K562 (cell line): ENCODE measurements at regions not wholly inside any gene's neighbourhood (a gene's known extent, or its start where the extent isn't known, plus 50 kb on each side); places are given as distances from the start of the nearest gene placed in this dataset.

Source experiments
- ATAC-seq: fragments of 200-7000 bp; cut with Tn5 transposase; 3 replicates; pipeline ENCODE4 v1.9.1; 2020; ENCODE audit warnings: moderate library complexity
- BruUV-seq: library from RNA; stranded (reverse); fragments of 400-500 nt; replicated peaks from 2 replicates; lab custom pipeline; 2021; lab: Mats Ljungman, UMichigan
- CTCF ChIA-PET: fragments of 300-600 bp; formaldehyde crosslinking; extraction: SDS; loops from one replicate; lab custom pipeline; 2021; ENCODE audit warnings: low intra/inter-chr PET ratio; lab: Yijun Ruan, JAX
- POLR2A ChIA-PET: fragments of 300-600, 350-650 bp; sonication (Branson Sonifier 250); formaldehyde crosslinking; extraction: SDS; loops from one replicate; lab custom pipeline; 2021; ENCODE audit warnings: antibody characterized with exemption, inconsistent platforms; lab: Yijun Ruan, JAX
- DNase-seq, 4 experiments: peaks; one replicate each; pipeline versions ENCODE4 v3.0.0 to v3.0.0-alpha.2; 2011 to 2018; ENCODE audit warnings: low spot score in 3 of 4, mixed read lengths in 3 of 4; ENCODE audit errors: extremely low read depth in 1 of 4
- FAIRE-seq: peaks from 2 replicates; lab custom pipeline; 2011; peaks lifted over from hg19 to GRCh38; lab: Jason Lieb, UNC
- H2AFZ ChIP-seq: 2 replicates; pipeline ENCODE4 v1.6.0; 2011; ENCODE audit warnings: low read depth, low read length, control low read depth, inconsistent platforms
- H3K27ac ChIP-seq: fragments of 200-600 bp; 3 replicates; pipeline ENCODE4 v1.8.0; 2011; ENCODE audit warnings: low read depth, mild to moderate bottlenecking, control low read depth, inconsistent platforms, low read length, moderate library complexity, mixed read lengths; ENCODE audit errors: extremely low read depth
- H3K27me3 ChIP-seq, 2 experiments: fragments of 300-600 bp in 1 of 2; 2 replicates in 1 of 2; 3 replicates in 1 of 2; pipeline versions ENCODE4 v1.6.0 to v1.8.0; 2011; ENCODE audit warnings: inconsistent platforms in 2 of 2, low read length in 2 of 2, mild to moderate bottlenecking in 1 of 2, mixed read lengths in 1 of 2, moderate library complexity in 1 of 2; ENCODE audit not compliant: control insufficient read depth in 2 of 2, insufficient read depth in 2 of 2
- H3K36me3 ChIP-seq: fragments of 300-600 bp; 3 replicates; pipeline ENCODE4 v1.8.0; 2011; ENCODE audit warnings: mild to moderate bottlenecking, low read length, inconsistent platforms; ENCODE audit not compliant: control insufficient read depth, insufficient read depth
- H3K4me1 ChIP-seq, 2 experiments: fragments of 200-600 bp in 1 of 2; replicated peaks in 1 of 2; 2 replicates in 1 of 2; 3 replicates in 1 of 2; pipeline versions ENCODE4 v1.5.1 to v1.8.0; 2011; ENCODE audit warnings: inconsistent platforms in 2 of 2, low read length in 2 of 2, mild to moderate bottlenecking in 1 of 2, mixed read lengths in 1 of 2, moderate library complexity in 1 of 2; ENCODE audit not compliant: control insufficient read depth in 2 of 2, insufficient read depth in 2 of 2
- H3K4me2 ChIP-seq: 2 replicates; pipeline ENCODE4 v1.6.1; 2011; ENCODE audit warnings: low read length, control low read depth, inconsistent platforms, mixed read lengths; ENCODE audit not compliant: insufficient read depth
- H3K4me3 ChIP-seq: fragments of 200-600 bp; sonication (generic), shearing (Covaris generic); 2 replicates; pipeline ENCODE4 v1.5.1; 2016; ENCODE audit warnings: control low read depth, inconsistent platforms
- H3K79me2 ChIP-seq: fragments of 200-600 bp; 3 replicates; pipeline ENCODE4 v1.8.0; 2011; ENCODE audit warnings: low read length, inconsistent platforms; ENCODE audit not compliant: control insufficient read depth, insufficient read depth
- H3K9ac ChIP-seq, 2 experiments: 2 replicates each; pipeline versions ENCODE4 v1.6.0 to v1.6.1; 2011; ENCODE audit warnings: low read depth in 2 of 2, low read length in 2 of 2, control low read depth in 1 of 2, inconsistent platforms in 1 of 2, mild to moderate bottlenecking in 1 of 2, mixed read lengths in 1 of 2; ENCODE audit not compliant: insufficient read depth in 1 of 2
- H3K9me1 ChIP-seq: one replicate; pipeline ENCODE4 v1.6.0; 2011; ENCODE audit warnings: inconsistent platforms, mild to moderate bottlenecking, low read length, moderate library complexity; ENCODE audit not compliant: control insufficient read depth, insufficient read depth
- H3K9me3 ChIP-seq: replicated peaks from 2 replicates; pipeline ENCODE4 v1.5.1; 2011; ENCODE audit warnings: low read depth, low read length, inconsistent platforms; ENCODE audit not compliant: control insufficient read depth, insufficient read depth
- H4K20me1 ChIP-seq: replicated peaks from 2 replicates; pipeline ENCODE4 v1.6.1; 2011; ENCODE audit warnings: low read length, inconsistent platforms, mixed read lengths; ENCODE audit not compliant: control insufficient read depth, insufficient read depth
- EWSR1 ChIP-seq: fragments of 450-650 bp; IDR thresholded peaks from 2 replicates; pipeline ENCODE4 v1.6.1; 2018; ENCODE audit warnings: borderline replicate concordance, mild to moderate bottlenecking, low read depth, moderate library complexity; ENCODE audit not compliant: partially characterized antibody
- HDAC3 ChIP-seq: fragments of 450-650 bp; IDR thresholded peaks from 2 replicates; pipeline ENCODE4 v1.6.1; 2018; ENCODE audit warnings: borderline replicate concordance, mild to moderate bottlenecking, moderate library complexity; ENCODE audit not compliant: partially characterized antibody
- HEY1 ChIP-seq: fragments of 250-450 bp; sonication (Bioruptor Pico); IDR thresholded peaks from 2 replicates; pipeline ENCODE4 v1.5.0; 2020; ENCODE audit warnings: mild to moderate bottlenecking, moderate library complexity, borderline replicate concordance
- RHOXF2B ChIP-seq: fragments of 250-450 bp; sonication (Bioruptor Pico); conservative IDR thresholded peaks from 2 replicates; pipeline ENCODE4 v1.5.1; 2021
- SAFB ChIP-seq: fragments of 200-400 bp; formaldehyde crosslinking; IDR thresholded peaks from 2 replicates; pipeline ENCODE4 v1.6.1; 2017; ENCODE audit warnings: low read depth, low read length, borderline replicate concordance
- SIX5 ChIP-seq, 2 experiments: IDR thresholded peaks; 2 replicates each; pipeline ENCODE4 v1.6.1; 2011; ENCODE audit warnings: low read length in 2 of 2, borderline replicate concordance in 1 of 2, low read depth in 1 of 2, mild to moderate bottlenecking in 1 of 2, moderate library complexity in 1 of 2; ENCODE audit not compliant: insufficient read depth in 1 of 2
- ZNF165 ChIP-seq: fragments of 250-450 bp; sonication (Bioruptor Pico); IDR thresholded peaks from 2 replicates; pipeline ENCODE4 v1.4.0; 2020; ENCODE audit warnings: borderline replicate concordance
- in situ Hi-C: fragments of 300-500 bp; cut with MboI; formaldehyde crosslinking; loops from 4 replicates; pipeline ENCODE4 v1.15.0; 2018; ENCODE audit warnings: inconsistent platforms, mixed read lengths
- intact Hi-C: fragments of 100-400 bp; cut with micrococcal nuclease; formaldehyde crosslinking; loops from 2 replicates; pipeline ENCODE4 v1.14.2; 2022

- no TSS peak for BruUV-seq
- in situ Hi-C loops: no loop called here
- ChIA-PET POLR2A (interaction anchor here (0.6 kb wide), 1 partner anchor 121 kb away, joined by 3 read pairs; no protein-coding TSS in a partner anchor), CTCF (no interaction called here)
- H3K4me1 ChIP-seq: no peaks in the 10 kb centered on the region
- H3K4me3 ChIP-seq: no peak overlapping the region
- FAIRE-seq (no peak), ATAC-seq (no peak), DNase-seq (no peak)
- no peaks in the 10 kb centered on the region for H3K79me2 ChIP-seq
- H2AFZ ChIP-seq: no peak overlapping the region
- no peaks in the 10 kb centered on the region for H3K9me1 ChIP-seq
- no peaks in the 10 kb centered on the region for H3K36me3 ChIP-seq
- no peak overlapping the region for H3K9ac ChIP-seq
- intact Hi-C loops: no loop called here
- no peak overlapping the region for H3K27ac ChIP-seq
- no peaks in the 10 kb centered on the region for H3K27me3 ChIP-seq
- no peak overlapping the region for H3K4me2 ChIP-seq
- H4K20me1 ChIP-seq: no peaks in the 10 kb centered on the region
- TF ChIP-seq SAFB: no peak
- no peak for TF ChIP-seq SIX5 (IDR thresholded peaks at IDR 0.05; ENCODE audit: borderline replicate concordance in 1 of 2, insufficient read depth in 1 of 2, low read depth in 1 of 2, low read length in 2 of 2)
- no peak for TF ChIP-seq HDAC3
- no peak for TF ChIP-seq RHOXF2B (CRISPR knock-in tag)
- TF ChIP-seq HEY1: no peak
- no peak for TF ChIP-seq ZNF165 (CRISPR knock-in tag)
- TF ChIP-seq EWSR1: no peak
- H3K9me3 ChIP-seq: no peaks in the 10 kb centered on the region
These were observed 144.1 kb upstream of the CES5A start for GRCh38 chr16:56019274-56019673.
